AG09319 (cell line): ENCODE measurements at regions not wholly inside any gene's neighbourhood (a gene's known extent, or its start where the extent isn't known, plus 50 kb on each side); places are given as distances from the start of the nearest gene placed in this dataset.
A peak's percentile ranks its signal among the peaks of the same experiment; 100 is the strongest.

Experiments used
- DNase-seq: peaks from one replicate; pipeline ENCODE4 v3.0.0-alpha.2; 2010; ENCODE audit warnings: low read depth; ENCODE audit errors: extremely low read depth
- CTCF ChIP-seq: IDR thresholded peaks from 2 replicates; pipeline ENCODE4 v1.5.1; 2011; ENCODE audit warnings: low read depth, mild to moderate bottlenecking, inconsistent platforms, low read length, moderate library complexity

DNA sequence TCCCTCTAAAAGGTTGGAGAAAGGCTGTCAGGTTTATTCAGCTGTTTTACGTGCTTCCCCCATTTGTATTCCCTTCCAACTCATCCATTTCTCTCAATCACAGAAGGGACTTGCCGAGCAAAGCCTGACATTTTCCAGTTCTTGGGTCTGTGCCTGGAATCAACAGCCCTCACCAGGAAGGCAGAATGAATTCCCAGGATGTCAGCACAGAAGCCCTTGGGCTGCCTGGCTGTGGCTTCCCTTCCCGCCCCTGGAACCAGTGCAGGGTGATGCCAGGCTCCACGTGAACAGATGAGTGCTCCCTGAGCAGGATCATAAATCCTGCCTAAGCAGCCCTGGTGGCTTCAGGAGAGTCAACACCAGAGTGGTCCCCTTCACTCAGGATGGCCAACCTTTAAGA lies 86.1 kb upstream of the CD83 start:
- DNase-seq: no peak
- no peak for TF ChIP-seq CTCF

- no peak for TF ChIP-seq CTCF
- peak; percentile 11 for DNase-seq
Measured at GRCh38 chr6:14035071-14035847, 82.3 kb upstream of the CD83 start.

DNA sequence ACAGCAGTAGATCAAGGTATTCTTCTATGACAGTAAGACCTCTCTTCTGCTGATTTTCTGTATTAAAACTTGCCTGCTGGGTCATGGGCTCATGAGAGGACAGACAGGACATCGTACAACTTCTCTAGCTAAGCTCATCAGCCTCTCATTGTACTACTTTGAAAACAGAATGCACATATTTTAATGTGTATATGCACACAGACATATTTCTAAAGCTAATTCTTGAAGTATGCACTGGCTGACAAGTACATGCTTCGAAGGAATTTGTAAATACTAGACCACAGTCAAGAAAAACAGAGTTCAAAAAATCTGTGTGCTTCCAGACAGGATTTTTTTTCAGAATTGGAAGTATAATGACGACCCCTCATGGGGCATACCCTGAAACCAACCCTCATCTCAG lies 81.7 kb upstream of the CD83 start:
- no peak for TF ChIP-seq CTCF
- no peak for DNase-seq

DNA sequence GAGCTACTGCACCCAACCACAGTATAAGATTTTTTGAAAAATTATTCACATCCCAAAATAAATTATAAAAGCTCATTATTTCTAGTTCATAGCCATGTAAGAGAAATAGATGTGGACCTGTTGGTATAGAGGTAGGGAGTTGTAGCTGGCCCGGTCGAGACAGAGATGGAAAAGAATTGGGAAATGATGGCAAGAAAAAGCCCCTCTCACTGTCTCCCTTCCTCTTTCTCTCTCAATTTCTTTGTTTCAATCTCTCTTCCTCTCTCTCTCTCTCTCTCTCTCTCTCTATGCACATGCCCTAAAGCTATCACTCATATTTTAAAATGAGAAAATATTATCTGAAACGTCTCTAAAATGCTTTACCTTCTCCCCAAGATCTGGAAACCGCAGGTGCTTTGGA lies 80.7 kb upstream of the CD83 start:
- TF ChIP-seq CTCF: no peak

DNA sequence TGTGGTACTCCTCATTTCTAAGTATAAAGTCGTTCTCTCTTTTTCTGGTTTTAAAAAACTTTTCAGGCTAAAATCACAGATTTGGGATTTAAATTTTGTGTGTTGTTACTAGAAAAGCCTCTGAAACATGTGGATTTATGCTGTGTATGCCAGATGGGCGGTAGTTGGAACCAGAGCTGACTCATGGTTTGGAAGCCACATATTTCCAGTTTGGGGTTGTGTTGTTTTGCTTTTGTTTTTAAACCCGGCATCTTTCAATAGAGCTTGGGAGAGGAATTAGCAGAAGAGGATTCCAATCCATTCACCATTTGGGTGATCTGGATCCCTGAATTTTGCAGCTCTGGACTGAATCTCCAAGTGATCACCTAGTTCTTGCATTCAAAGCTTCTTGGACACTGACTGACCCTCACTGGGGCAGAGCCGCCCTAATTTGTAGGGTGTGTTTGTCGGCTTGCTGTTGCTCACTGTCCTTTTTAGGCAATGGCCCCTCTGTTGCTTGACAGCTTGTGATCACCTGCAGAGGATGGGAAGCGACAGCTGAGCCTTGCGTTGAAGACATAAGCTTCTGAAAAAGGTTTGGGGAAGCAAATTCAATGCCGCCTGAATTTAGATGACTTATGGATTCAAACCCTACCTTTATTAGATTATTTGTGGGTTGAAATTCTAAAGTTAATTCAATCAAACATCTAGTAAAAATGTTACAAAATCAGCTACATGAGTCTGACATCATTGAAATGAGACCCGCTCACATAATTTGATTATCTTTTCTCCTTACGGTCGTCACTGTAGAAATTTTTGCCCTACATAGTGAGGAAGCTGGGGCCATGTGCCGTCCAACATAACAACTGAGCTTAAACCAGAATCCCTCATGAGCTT lies 79.9 kb upstream of the CD83 start:
- no peak for TF ChIP-seq CTCF
- DNase-seq: peak; percentile 15

More for the DNA sequence above, 80.7 kb upstream of the CD83 start:
- DNase-seq: no peak

DNA sequence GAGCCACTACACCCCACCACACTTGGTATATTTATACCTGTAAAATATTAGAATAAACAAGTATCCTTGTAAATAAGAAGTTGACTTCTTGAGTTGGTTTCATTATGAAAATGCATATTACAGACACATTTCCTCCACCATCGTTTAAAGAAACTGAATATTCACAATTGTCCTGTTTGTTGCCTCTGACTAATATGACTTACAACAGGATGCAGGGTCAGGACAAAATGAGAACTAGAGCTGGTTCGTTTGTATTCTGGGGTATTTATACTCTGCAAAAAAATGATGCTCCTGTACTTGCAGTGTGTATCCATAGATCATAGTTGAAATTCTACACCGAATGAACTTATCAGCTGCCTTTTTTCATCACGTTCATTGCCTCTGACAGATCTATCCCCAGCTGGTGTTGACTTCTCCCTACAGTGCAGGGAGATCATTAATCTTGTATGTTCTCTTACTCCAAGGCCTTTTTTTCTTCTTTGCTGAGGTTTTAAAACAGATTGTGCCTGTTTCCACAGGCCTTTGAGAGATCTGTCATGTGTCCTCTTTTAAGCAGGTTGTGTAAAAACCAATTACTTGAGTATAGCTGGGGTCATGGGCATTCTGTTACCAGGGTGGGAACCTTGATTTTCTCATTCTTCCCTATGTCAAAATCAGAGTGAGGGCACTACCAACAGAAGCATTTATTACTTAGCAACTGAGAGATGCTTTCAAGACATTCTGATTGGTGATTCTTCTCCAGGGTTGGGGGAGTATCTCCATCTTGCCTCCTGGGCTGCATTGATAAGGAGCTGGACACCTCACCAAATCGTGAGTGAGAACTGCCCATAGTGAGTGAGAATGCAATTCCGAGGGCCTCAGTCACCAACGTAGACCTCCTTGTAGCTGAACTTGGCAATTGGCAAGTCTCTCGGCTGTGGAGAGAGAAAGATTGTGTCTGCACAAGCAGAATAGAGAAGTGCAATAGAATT lies 78.8 kb upstream of the CD83 start:
- no peak for DNase-seq
- TF ChIP-seq CTCF: no peak
